Activated CD4-positive, alpha-beta T cell treated with anti-CD3 and anti-CD28 coated beads for 36 hours (primary cell): ENCODE measurements at regions not wholly inside any gene's neighbourhood (a gene's known extent, or its start where the extent isn't known, plus 50 kb on each side); places are given as distances from the start of the nearest gene placed in this dataset.
A peak's percentile ranks its signal among the peaks of the same experiment; 100 is the strongest.

ENCODE experiments used
- ATAC-seq: fragments of 200-7000 bp; cut with Tn5 transposase; one replicate; pipeline ENCODE4 v1.10.0; 2021; ENCODE audit warnings: mild to moderate bottlenecking, moderate library complexity
- CTCF ChIA-PET: fragments of 350-600 bp; sonication (Branson Sonifier 250); formaldehyde crosslinking; loops from one replicate; lab custom pipeline; 2021; ENCODE audit warnings: antibody characterized with exemption; lab: Charles Lee
- POLR2A ChIA-PET: fragments of 350-600 bp; sonication (Branson Sonifier 250); formaldehyde crosslinking; loops from one replicate; lab custom pipeline; 2021; ENCODE audit warnings: antibody characterized with exemption, inconsistent platforms; lab: Charles Lee
- DNase-seq: peaks from one replicate; pipeline ENCODE4 v3.0.0-alpha.2; 2020
- H3K27ac Mint-ChIP-seq: one replicate; pipeline ENCODE4 v1.8.0; 2021; ENCODE audit warnings: mixed read lengths
- H3K27me3 Mint-ChIP-seq: one replicate; pipeline ENCODE4 v1.8.0; 2021; ENCODE audit warnings: mixed read lengths
- H3K36me3 Mint-ChIP-seq: one replicate; pipeline ENCODE4 v1.8.0; 2021; ENCODE audit warnings: low read depth, mixed read lengths
- H3K4me1 Mint-ChIP-seq: one replicate; pipeline ENCODE4 v1.8.0; 2021; ENCODE audit warnings: mixed read lengths
- H3K4me3 Mint-ChIP-seq: one replicate; pipeline ENCODE4 v1.8.0; 2021; ENCODE audit warnings: mild to moderate bottlenecking, moderate library complexity, mixed read lengths
- H3K9me3 Mint-ChIP-seq: one replicate; pipeline ENCODE4 v1.8.0; 2021; ENCODE audit warnings: low read depth, mixed read lengths
- intact Hi-C, 2 experiments: fragments of 100-400 bp; cut with DNase I in 1 of 2; cut with micrococcal nuclease in 1 of 2; formaldehyde crosslinking; loops; one replicate each; pipeline versions ENCODE4 v1.14.2 to v1.15.1; 2022 to 2024; cut with DNase I, micrococcal nuclease

DNA sequence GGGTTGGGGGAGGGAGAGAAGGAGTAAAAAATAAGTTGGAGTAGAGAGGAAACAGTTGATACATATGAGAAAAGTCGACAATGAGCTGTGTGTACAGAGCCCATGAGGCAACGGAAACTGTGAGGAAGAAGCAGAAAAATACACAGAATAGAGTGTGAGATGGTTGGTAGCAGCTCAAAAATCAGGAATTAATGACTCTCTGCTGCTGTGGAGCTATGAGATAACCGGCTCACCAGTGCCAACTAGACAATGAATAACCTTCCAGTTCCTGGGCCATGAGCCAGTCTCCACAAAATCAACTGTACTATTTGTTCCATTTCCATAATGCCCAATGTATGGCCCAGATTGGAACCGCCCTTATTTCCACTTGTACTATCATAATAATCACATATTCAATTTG is 53.1 kb upstream of the NREP start:
- no peaks in the 10 kb centered on the region for H3K9me3 Mint-ChIP-seq
- peaks cover 2% of the 10 kb centered on the region for H3K27me3 Mint-ChIP-seq
- ChIA-PET POLR2A (no interaction called here), CTCF (interaction anchor here (1.4 to 1.5 kb wide), 2 partner anchors 12 to 16 kb away, joined by 3 to 4 read pairs; no protein-coding TSS in a partner anchor)
- H3K36me3 Mint-ChIP-seq: no peaks in the 10 kb centered on the region
- ATAC-seq: peak; percentile 30
- H3K27ac Mint-ChIP-seq: no peak overlapping the region
- no peak for DNase-seq
- H3K4me1 Mint-ChIP-seq: no peaks in the 10 kb centered on the region
- intact Hi-C loops: no loop called here
- no peak overlapping the region for H3K4me3 Mint-ChIP-seq
